Nephron progenitor cell (in vitro differentiated cells): ENCODE measurements at regions not wholly inside any gene's neighbourhood (a gene's known extent, or its start where the extent isn't known, plus 50 kb on each side); places are given as distances from the start of the nearest gene placed in this dataset.

ENCODE experiments used
- DNase-seq: peaks from one replicate; pipeline ENCODE4 v3.0.0; 2021
- H3K27ac Mint-ChIP-seq: 2 replicates; pipeline ENCODE4 v1.8.0; 2021; ENCODE audit warnings: mild to moderate bottlenecking, moderate library complexity, mixed read lengths
- H3K27me3 Mint-ChIP-seq: 2 replicates; pipeline ENCODE4 v1.8.0; 2021; ENCODE audit warnings: mild to moderate bottlenecking, low read depth, mixed read lengths; ENCODE audit not compliant: poor library complexity
- H3K36me3 Mint-ChIP-seq: 2 replicates; pipeline ENCODE4 v1.8.0; 2021; ENCODE audit warnings: low read depth, mixed read lengths
- H3K4me1 Mint-ChIP-seq: 2 replicates; pipeline ENCODE4 v1.8.0; 2021; ENCODE audit warnings: mixed read lengths
- H3K4me3 Mint-ChIP-seq: 2 replicates; pipeline ENCODE4 v1.8.0; 2021; ENCODE audit warnings: mild to moderate bottlenecking, moderate library complexity, mixed read lengths
- H3K9me3 Mint-ChIP-seq: 2 replicates; pipeline ENCODE4 v1.8.0; 2021; ENCODE audit warnings: mild to moderate bottlenecking, moderate library complexity, mixed read lengths
- CTCF ChIP-seq: fragments of 200-600 bp; sonication (generic); IDR thresholded peaks from 2 replicates; pipeline ENCODE4 v1.5.0; 2021; ENCODE audit warnings: antibody characterized with exemption

GRCh38 chr3:34942256-34942655 is 697.1 kb upstream of the ARPP21 start:
- H3K4me1 Mint-ChIP-seq, result no peaks in the 10 kb centered on the region
- no peak for DNase-seq
- no peaks in the 10 kb centered on the region for H3K27me3 Mint-ChIP-seq
- TF ChIP-seq CTCF, result no peak
- H3K4me3 Mint-ChIP-seq, result no peak overlapping the region
- no peak overlapping the region for H3K27ac Mint-ChIP-seq
- H3K36me3 Mint-ChIP-seq, result no peaks in the 10 kb centered on the region
- H3K9me3 Mint-ChIP-seq, result peaks cover 7% of the 10 kb centered on the region

GRCh38 chr3:34947834-34948233 is 691.5 kb upstream of the ARPP21 start:
- Mint-ChIP-seq H3K4me1 (no peaks in the 10 kb centered on the region), H3K27me3 (no peaks in the 10 kb centered on the region), H3K36me3 (no peaks in the 10 kb centered on the region), H3K9me3 (peaks cover 18% of the 10 kb centered on the region), H3K27ac (no peak overlapping the region), H3K4me3 (no peak overlapping the region)
- no peak for TF ChIP-seq CTCF
- DNase-seq, result no peak

- no peak overlapping the region for H3K27ac Mint-ChIP-seq
These were observed 690.8 kb upstream of the ARPP21 start for GRCh38 chr3:34948517-34948916.

GRCh38 chr3:34955680-34956079 is 683.6 kb upstream of the ARPP21 start:
- no peaks in the 10 kb centered on the region for H3K27me3 Mint-ChIP-seq
- DNase-seq, result no peak
- H3K36me3 Mint-ChIP-seq, result no peaks in the 10 kb centered on the region
- H3K4me1 Mint-ChIP-seq, result no peaks in the 10 kb centered on the region
- no peak overlapping the region for H3K4me3 Mint-ChIP-seq
- H3K27ac Mint-ChIP-seq, result no peak overlapping the region
- peaks cover 5% of the 10 kb centered on the region for H3K9me3 Mint-ChIP-seq
- no peak for TF ChIP-seq CTCF

More at GRCh38 chr3:34948517-34948916, 690.8 kb upstream of the ARPP21 start:
- Mint-ChIP-seq H3K36me3 (no peaks in the 10 kb centered on the region), H3K4me1 (no peaks in the 10 kb centered on the region), H3K9me3 (peaks cover 18% of the 10 kb centered on the region), H3K4me3 (no peak overlapping the region), H3K27me3 (no peaks in the 10 kb centered on the region)
- no peak for TF ChIP-seq CTCF
- DNase-seq, result no peak

GRCh38 chr3:34956511-34956910 is 682.8 kb upstream of the ARPP21 start:
- Mint-ChIP-seq H3K36me3 (no peaks in the 10 kb centered on the region), H3K27me3 (peaks cover 4% of the 10 kb centered on the region), H3K4me1 (no peaks in the 10 kb centered on the region), H3K4me3 (no peak overlapping the region), H3K27ac (no peak overlapping the region), H3K9me3 (no peaks in the 10 kb centered on the region)
- TF ChIP-seq CTCF, result no peak
- no peak for DNase-seq

- H3K27me3 Mint-ChIP-seq, result peaks cover 4% of the 10 kb centered on the region
- no peak overlapping the region for H3K27ac Mint-ChIP-seq
- no peak overlapping the region for H3K4me3 Mint-ChIP-seq
- DNase-seq, result no peak
- TF ChIP-seq CTCF, result no peak
- no peaks in the 10 kb centered on the region for H3K4me1 Mint-ChIP-seq
- no peaks in the 10 kb centered on the region for H3K36me3 Mint-ChIP-seq
- no peaks in the 10 kb centered on the region for H3K9me3 Mint-ChIP-seq
These were observed 681.6 kb upstream of the ARPP21 start for GRCh38 chr3:34957677-34958076.
